Heart left ventricle (tissue), 16 donors: ENCODE measurements at regions not wholly inside any gene's neighbourhood (a gene's known extent, or its start where the extent isn't known, plus 50 kb on each side); places are given as distances from the start of the nearest gene placed in this dataset.
A peak's percentile ranks its signal among the peaks of the same experiment; 100 is the strongest.

Source experiments
- ATAC-seq, 4 donors: fragments of 200-7000 bp; cut with Tn5 transposase; one replicate each; pipeline ENCODE4 v1.9.1; 2020 to 2022; ENCODE audit warnings: moderate library complexity in 4 of 4, mild to moderate bottlenecking in 3 of 4, moderate number of reproducible peaks in 1 of 4
- DNase-seq, 5 donors: peaks; one replicate each; pipeline ENCODE4 v3.0.0-alpha.2; 2020
- H3K27ac ChIP-seq, 12 donors: fragments of 200-600 bp; sonication (generic) in 4 of 12; one replicate each; pipeline versions ENCODE4 v1.5.0 to v1.8.0; 2016 to 2022; ENCODE audit warnings: mild to moderate bottlenecking in 2 of 12
- H3K27me3 ChIP-seq, 9 donors: fragments of 200-600 bp; sonication (generic) in 2 of 9; one replicate each; pipeline versions ENCODE4 v1.5.1 to v1.8.0; 2016 to 2022; ENCODE audit warnings: mild to moderate bottlenecking in 3 of 9
- H3K36me3 ChIP-seq, 9 donors: fragments of 200-600 bp; sonication (generic) in 2 of 9; one replicate each; pipeline versions ENCODE4 v1.5.0 to v1.8.0; 2018 to 2022; ENCODE audit warnings: mild to moderate bottlenecking in 2 of 9
- H3K4me1 ChIP-seq, 12 donors: fragments of 200-600 bp; sonication (generic) in 4 of 12; one replicate each; pipeline versions ENCODE4 v1.5.0 to v1.8.0; 2016 to 2022; ENCODE audit warnings: mild to moderate bottlenecking in 3 of 12
- H3K4me3 ChIP-seq, 12 donors: fragments of 200-600 bp; sonication (generic) in 4 of 12; one replicate each; pipeline versions ENCODE4 v1.5.0 to v1.8.0; 2017 to 2022; ENCODE audit warnings: mild to moderate bottlenecking in 9 of 12, moderate library complexity in 4 of 12
- H3K9me3 ChIP-seq, 12 donors: fragments of 200-600 bp; sonication (generic) in 4 of 12; one replicate each; pipeline versions ENCODE4 v1.5.0 to v1.8.0; 2016 to 2022; ENCODE audit warnings: mild to moderate bottlenecking in 1 of 12
- POLR2A ChIP-seq, 2 donors: fragments of 450-650 bp; IDR thresholded peaks; one replicate each; pipeline ENCODE4 v1.6.1; 2017; ENCODE audit warnings: antibody characterized with exemption in 2 of 2, mild to moderate bottlenecking in 2 of 2, moderate library complexity in 2 of 2
- WGBS, 4 donors: extraction: QIAGEN DNeasy Blood & Tissue Kit in 2 of 4; methylation state at CpG; one replicate each; pipeline versions ENCODE4 v1.1.5 to v1.1.7; 2013 to 2018; 5-methylcytosine and 5-hydroxymethylcytosine counted together
- intact Hi-C, 10 donors: fragments of 100-400 bp; cut with DNase I; formaldehyde crosslinking; loops; one replicate each; pipeline versions ENCODE4 v1.11.1 to v1.14.2; 2022
- TF ChIP-seq, protein P1 (sequence below), 12 donors: fragments of 200-600 bp; sonication (generic) in 4 of 12; IDR thresholded peaks; one replicate each; pipeline versions ENCODE4 v1.5.0 to v1.8.0; 2018 to 2022; ENCODE audit warnings: antibody characterized with exemption in 12 of 12, mild to moderate bottlenecking in 5 of 12
- donor health status: ischemic (EF 13 %, LVEDD 7.1; RV severe dilation, severe dysfunction).
- donor health status: healthy with polysubstance abuse.
- donor health status: DM: no; HTN: yes; CAD: no.
- donor health status: DM: no; HTN: no; CAD: no.
- donor health status: ischemic (EF 25% LVEDD 6.9; RV normal size, moderate dysfunction).
- donor health status: ischemic (EF 25% LVEDD 5.7; RV mildly dilated, moderate dysfunction).
- donor health status: healthy.
- donor health status: DM: yes; HTN: yes; CAD: no.
- donor health status: ischemic (EF 35%, LVEDD 5.7; RV mildly dilated, moderate dysfunction).
- donor health status: nonischemic (EF 11% LVEDD 7.7; RV severe dilation, severe dysfunction).
- donor health status: DM: yes; HTN: yes; CAD: no.
- donor health status: PGD.
- donor health status: ischemic (EF 29% LVEDD 5.4; RV normal size, mild dysfunction).
- donor health status: nonischemic (EF 23%, LVEDD 6.1; RV moderate dilation, normal function).

DNA sequence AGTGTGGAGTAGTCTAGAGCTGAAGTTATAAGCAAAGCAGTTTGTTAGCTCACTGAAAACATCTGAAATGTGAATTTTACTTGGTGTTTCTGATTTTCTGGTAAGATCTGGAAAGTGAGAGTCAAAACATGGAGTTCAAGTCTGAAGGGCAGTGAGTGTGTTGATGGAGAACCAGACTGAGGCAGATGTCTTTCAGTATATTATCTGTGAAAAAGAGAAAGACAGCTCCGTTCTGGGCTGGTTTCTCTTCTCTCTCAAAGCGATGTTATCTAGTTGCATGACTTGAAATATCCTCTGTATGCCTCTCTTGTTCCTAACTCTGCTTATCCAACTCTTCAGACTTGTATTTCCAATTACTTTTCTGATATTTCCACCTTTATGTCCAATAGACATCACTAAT is 381.9 kb upstream of the RGS6 start:
- Histone ChIP-seq H3K4me3 (no peak overlapping the region), H3K27me3 (no peaks in the 10 kb centered on the region), H3K4me1 (peaks cover 0 to 14% (median 0%) of the 10 kb centered on the region in 12 donors), H3K9me3 (no peaks in the 10 kb centered on the region), H3K27ac (no peak overlapping the region), H3K36me3 (no peaks in the 10 kb centered on the region)
- TF ChIP-seq, protein P1, sequence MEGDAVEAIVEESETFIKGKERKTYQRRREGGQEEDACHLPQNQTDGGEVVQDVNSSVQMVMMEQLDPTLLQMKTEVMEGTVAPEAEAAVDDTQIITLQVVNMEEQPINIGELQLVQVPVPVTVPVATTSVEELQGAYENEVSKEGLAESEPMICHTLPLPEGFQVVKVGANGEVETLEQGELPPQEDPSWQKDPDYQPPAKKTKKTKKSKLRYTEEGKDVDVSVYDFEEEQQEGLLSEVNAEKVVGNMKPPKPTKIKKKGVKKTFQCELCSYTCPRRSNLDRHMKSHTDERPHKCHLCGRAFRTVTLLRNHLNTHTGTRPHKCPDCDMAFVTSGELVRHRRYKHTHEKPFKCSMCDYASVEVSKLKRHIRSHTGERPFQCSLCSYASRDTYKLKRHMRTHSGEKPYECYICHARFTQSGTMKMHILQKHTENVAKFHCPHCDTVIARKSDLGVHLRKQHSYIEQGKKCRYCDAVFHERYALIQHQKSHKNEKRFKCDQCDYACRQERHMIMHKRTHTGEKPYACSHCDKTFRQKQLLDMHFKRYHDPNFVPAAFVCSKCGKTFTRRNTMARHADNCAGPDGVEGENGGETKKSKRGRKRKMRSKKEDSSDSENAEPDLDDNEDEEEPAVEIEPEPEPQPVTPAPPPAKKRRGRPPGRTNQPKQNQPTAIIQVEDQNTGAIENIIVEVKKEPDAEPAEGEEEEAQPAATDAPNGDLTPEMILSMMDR (IDR thresholded peaks at IDR 0.05), result no peak
- TF ChIP-seq POLR2A (IDR thresholded peaks at IDR 0.05), result no peak
- no peak for DNase-seq
- whole genome bisulfite sequencing, 4 donors, result 84 to 95% (median 89%) methylated on average over 2 of the region's 2 CpGs
- ATAC-seq, result no peak
- intact Hi-C loops, result no loop called here

DNA sequence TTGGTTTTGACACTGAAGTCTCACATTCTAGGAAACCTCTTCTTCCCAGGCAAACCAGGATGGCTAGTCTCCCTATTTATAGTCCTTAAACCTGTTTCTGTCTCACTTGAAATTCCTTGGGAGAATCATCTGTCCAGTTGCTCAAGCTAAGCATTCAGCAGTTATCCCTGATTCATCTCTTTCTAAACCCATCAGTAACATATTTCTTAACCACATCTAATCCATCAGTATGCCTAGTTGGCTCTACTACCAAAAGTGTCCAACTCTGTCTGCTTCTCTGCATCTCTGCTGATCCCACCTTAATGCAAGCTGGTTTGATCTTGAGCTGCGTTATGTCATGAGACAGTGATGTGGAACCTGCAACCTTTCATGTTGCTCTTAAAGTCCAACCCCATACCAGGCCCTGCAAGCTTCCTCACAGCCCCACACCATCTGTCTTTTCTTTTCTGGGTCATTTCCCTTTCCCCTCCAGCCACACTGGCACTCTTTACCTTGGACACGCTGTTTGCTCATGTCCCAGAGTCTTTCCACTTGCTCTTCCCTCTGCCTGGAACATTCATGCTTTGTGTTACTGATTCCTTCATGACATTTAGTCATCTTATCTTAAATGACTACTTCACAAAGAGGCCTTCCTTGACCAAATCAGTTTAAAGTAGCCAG is 380.8 kb upstream of the RGS6 start:
- no peaks in the 10 kb centered on the region for H3K9me3 ChIP-seq
- peaks cover 0 to 24% (median 0%) of the 10 kb centered on the region in 12 donors for H3K4me1 ChIP-seq
- TF ChIP-seq POLR2A (IDR thresholded peaks at IDR 0.05), result no peak
- TF ChIP-seq, protein P1 (IDR thresholded peaks at IDR 0.05), result no peak
- no peaks in the 10 kb centered on the region for H3K27me3 ChIP-seq
- WGBS, 4 donors, result 70 to 80% (median 78%) methylated on average over 2 of the region's 2 CpGs
- intact Hi-C loops, result no loop called here
- no peak overlapping the region for H3K4me3 ChIP-seq
- ATAC-seq (no peak), DNase-seq (no peak)
- H3K27ac ChIP-seq, result no peak overlapping the region
- no peaks in the 10 kb centered on the region for H3K36me3 ChIP-seq

DNA sequence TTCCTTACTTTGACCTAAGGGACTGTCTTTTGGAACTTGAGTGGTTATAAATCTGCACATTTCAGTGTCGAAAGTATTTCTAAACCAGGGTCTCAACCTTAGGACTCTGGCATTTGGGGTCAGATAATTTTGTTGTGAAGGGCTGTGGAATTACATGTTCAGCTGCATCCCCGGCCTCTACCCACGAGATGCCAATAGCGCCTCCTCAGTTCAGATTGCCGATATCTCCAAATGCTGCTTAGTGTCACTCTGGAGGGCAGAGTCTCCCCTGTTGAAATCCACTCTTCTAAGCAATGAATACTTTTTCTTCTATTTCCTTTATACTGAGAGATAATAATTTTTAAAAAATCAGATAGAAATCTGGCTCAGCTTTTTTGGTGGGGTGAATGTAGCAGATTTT is 379.4 kb upstream of the RGS6 start:
- intact Hi-C loops, result no loop called here
- Histone ChIP-seq H3K36me3 (no peaks in the 10 kb centered on the region), H3K4me1 (peaks cover 0 to 24% (median 0%) of the 10 kb centered on the region in 12 donors), H3K27ac (no peak overlapping the region), H3K27me3 (no peaks in the 10 kb centered on the region), H3K4me3 (no peak overlapping the region), H3K9me3 (no peaks in the 10 kb centered on the region)
- 91 to 97% (median 96%) methylated on average over 5 of the region's 5 CpGs for WGBS, 4 donors
- DNase-seq (no peak), ATAC-seq (no peak)
- TF ChIP-seq POLR2A (IDR thresholded peaks at IDR 0.05), result no peak
- TF ChIP-seq, protein P1 (IDR thresholded peaks at IDR 0.05), result no peak

DNA sequence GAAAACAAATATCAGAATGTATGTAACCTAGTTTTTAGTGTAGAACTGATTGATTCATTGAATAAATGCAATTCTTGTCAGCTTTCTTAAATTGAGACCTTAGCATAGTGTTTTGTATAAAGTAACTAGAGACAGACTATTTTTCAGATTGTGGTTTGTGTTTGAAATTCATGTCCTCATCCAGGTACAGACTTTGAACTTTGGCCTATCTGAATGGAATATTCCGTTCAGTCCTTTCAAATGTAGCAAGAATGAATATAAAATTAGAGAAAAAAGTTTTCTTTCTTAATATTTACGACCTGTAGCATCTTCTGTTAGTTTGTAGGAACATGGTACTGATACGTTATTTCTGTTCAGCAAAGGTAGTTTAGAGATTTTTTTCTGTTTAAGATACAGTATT is 378.4 kb upstream of the RGS6 start:
- H3K4me3 ChIP-seq, result no peak overlapping the region
- ATAC-seq (no peak), DNase-seq (no peak)
- TF ChIP-seq, protein P1 (IDR thresholded peaks at IDR 0.05), result no peak
- TF ChIP-seq POLR2A (IDR thresholded peaks at IDR 0.05), result no peak
- intact Hi-C loops, result no loop called here
- H3K27ac ChIP-seq, result peak overlapping the region in 1 of 12 donors; percentile 53
- no peaks in the 10 kb centered on the region for H3K9me3 ChIP-seq
- WGBS, 4 donors, result 96 to 99% (median 97%) methylated on average over 3 of the region's 3 CpGs
- H3K27me3 ChIP-seq, result no peaks in the 10 kb centered on the region
- H3K4me1 ChIP-seq, result peaks cover 0 to 24% (median 0%) of the 10 kb centered on the region in 12 donors
- no peaks in the 10 kb centered on the region for H3K36me3 ChIP-seq
